NCI-H1417 treated with DMSO at 0.1 percent for 48 hours (cell line): ENCODE measurements at regions not wholly inside any gene's neighbourhood (a gene's known extent, or its start where the extent isn't known, plus 50 kb on each side); places are given as distances from the start of the nearest gene placed in this dataset.

Experiments used
- DNase-seq: peaks from one replicate; lab custom pipeline; 2025; lab: John Stamatoyannopoulos, UW

- no peak for DNase-seq
Observed at GRCh38 chr2:21501376-21502027, 377.7 kb downstream of the TDRD15 start.

- DNase-seq, result no peak
Observed at GRCh38 chr2:21515903-21516302, 392.1 kb downstream of the TDRD15 start.

- DNase-seq, result no peak
Observed at GRCh38 chr2:21519412-21519811, 395.6 kb downstream of the TDRD15 start.

GRCh38 chr2:21519821-21520220 is 396.1 kb downstream of the TDRD15 start:
- DNase-seq, result no peak

GRCh38 chr2:21535826-21536225 is 412.1 kb downstream of the TDRD15 start:
- no peak for DNase-seq

- DNase-seq, result no peak
Observed at GRCh38 chr2:21539685-21540084, 415.9 kb downstream of the TDRD15 start.

GRCh38 chr2:21543630-21544029 is 419.9 kb downstream of the TDRD15 start:
- no peak for DNase-seq

- DNase-seq, result no peak
Observed at GRCh38 chr2:21544392-21544791, 420.6 kb downstream of the TDRD15 start.

GRCh38 chr2:21552981-21553380 is 429.2 kb downstream of the TDRD15 start:
- no peak for DNase-seq

- no peak for DNase-seq
Observed at GRCh38 chr2:21559351-21559750, 435.6 kb downstream of the TDRD15 start.

GRCh38 chr2:21561965-21562364 is 438.2 kb downstream of the TDRD15 start:
- no peak for DNase-seq

GRCh38 chr2:21567395-21567794 is 443.6 kb downstream of the TDRD15 start:
- DNase-seq, result no peak

- DNase-seq, result no peak
Observed at GRCh38 chr2:21571686-21572085, 447.9 kb downstream of the TDRD15 start.

- no peak for DNase-seq
Observed at GRCh38 chr2:21580391-21580790, 456.6 kb downstream of the TDRD15 start.

- DNase-seq, result no peak
Observed at GRCh38 chr2:21585881-21586280, 462.1 kb downstream of the TDRD15 start.

- no peak for DNase-seq
Observed at GRCh38 chr2:21590026-21590690, 466.4 kb downstream of the TDRD15 start.

GRCh38 chr2:21591926-21592325 is 468.2 kb downstream of the TDRD15 start:
- DNase-seq, result no peak

GRCh38 chr2:21599417-21599816 is 475.6 kb downstream of the TDRD15 start:
- no peak for DNase-seq

- no peak for DNase-seq
Observed at GRCh38 chr2:21602789-21603188, 479.0 kb downstream of the TDRD15 start.

- DNase-seq, result no peak
Observed at GRCh38 chr2:21607572-21607971, 483.8 kb downstream of the TDRD15 start.

- no peak for DNase-seq
Observed at GRCh38 chr2:21610304-21610703, 486.5 kb downstream of the TDRD15 start.

- DNase-seq, result no peak
Observed at GRCh38 chr2:21617885-21618434, 494.2 kb downstream of the TDRD15 start.

- no peak for DNase-seq
Observed at GRCh38 chr2:21620771-21621170, 497.0 kb downstream of the TDRD15 start.

GRCh38 chr2:21627938-21628337 is 504.2 kb downstream of the TDRD15 start:
- DNase-seq, result no peak
